Osteoblast (primary cell): ENCODE measurements at regions not wholly inside any gene's neighbourhood (a gene's known extent, or its start where the extent isn't known, plus 50 kb on each side); places are given as distances from the start of the nearest gene placed in this dataset.

ENCODE experiments used
- DNase-seq: peaks from one replicate; pipeline ENCODE4 v3.0.0; 2011; ENCODE audit warnings: low spot score, mixed read lengths; ENCODE audit not compliant: insufficient read length; ENCODE audit errors: missing footprints
- H2AFZ ChIP-seq: 2 replicates; pipeline ENCODE4 v1.6.0; 2011; ENCODE audit warnings: mild to moderate bottlenecking, low read length
- H3K27ac ChIP-seq: 2 replicates; pipeline ENCODE4 v1.5.1; 2011; ENCODE audit warnings: mild to moderate bottlenecking, low read depth, low read length, moderate library complexity
- H3K27me3 ChIP-seq: 2 replicates; pipeline ENCODE4 v1.6.0; 2012; ENCODE audit warnings: mild to moderate bottlenecking, control low read depth, inconsistent platforms, low read length, moderate library complexity; ENCODE audit not compliant: insufficient read depth
- H3K36me3 ChIP-seq: 2 replicates; pipeline ENCODE4 v1.5.1; 2011; ENCODE audit warnings: mild to moderate bottlenecking, low read length, control low read depth, moderate library complexity; ENCODE audit not compliant: insufficient read depth
- H3K4me1 ChIP-seq: 2 replicates; pipeline ENCODE4 v1.5.1; 2011; ENCODE audit warnings: mild to moderate bottlenecking, low read length, control low read depth, moderate library complexity; ENCODE audit not compliant: insufficient read depth
- H3K4me2 ChIP-seq: 2 replicates; pipeline ENCODE4 v1.6.0; 2011; ENCODE audit warnings: mild to moderate bottlenecking, low read length; ENCODE audit not compliant: insufficient read depth
- H3K4me3 ChIP-seq: fragments of 200-600 bp; sonication (generic); 3 replicates; pipeline ENCODE4 v1.5.1; 2012; ENCODE audit warnings: mild to moderate bottlenecking, low read length, inconsistent platforms; ENCODE audit not compliant: insufficient read depth
- H3K79me2 ChIP-seq: 2 replicates; pipeline ENCODE4 v1.6.0; 2012; ENCODE audit warnings: mild to moderate bottlenecking, low read length, control low read depth, inconsistent platforms; ENCODE audit not compliant: insufficient read depth
- H3K9me3 ChIP-seq: 2 replicates; pipeline ENCODE4 v1.5.1; 2011; ENCODE audit warnings: low read depth, low read length, control low read depth
- H4K20me1 ChIP-seq: 2 replicates; pipeline ENCODE4 v1.6.0; 2012; ENCODE audit warnings: mild to moderate bottlenecking, low read length, control low read depth; ENCODE audit not compliant: insufficient read depth
- CTCF ChIP-seq: IDR thresholded peaks from 2 replicates; pipeline ENCODE4 v1.5.1; 2011; ENCODE audit warnings: mild to moderate bottlenecking, low read depth, low read length, moderate library complexity; ENCODE audit errors: extremely low read depth

GRCh38 chr13:112181336-112182067 is 114.6 kb downstream of the SOX1 start:
- no peak overlapping the region for H3K4me2 ChIP-seq
- no peaks in the 10 kb centered on the region for H3K36me3 ChIP-seq
- H3K9me3 ChIP-seq, result no peaks in the 10 kb centered on the region
- H3K4me3 ChIP-seq, result no peak overlapping the region
- no peak for DNase-seq
- no peak overlapping the region for H2AFZ ChIP-seq
- H3K4me1 ChIP-seq, result no peaks in the 10 kb centered on the region
- no peaks in the 10 kb centered on the region for H4K20me1 ChIP-seq
- no peak overlapping the region for H3K27ac ChIP-seq
- no peak for TF ChIP-seq CTCF
- H3K79me2 ChIP-seq, result no peaks in the 10 kb centered on the region
- no peaks in the 10 kb centered on the region for H3K27me3 ChIP-seq

GRCh38 chr13:112182251-112182650 is 115.3 kb downstream of the SOX1 start:
- Histone ChIP-seq H4K20me1 (no peaks in the 10 kb centered on the region), H3K4me2 (no peak overlapping the region), H3K27me3 (no peaks in the 10 kb centered on the region), H2AFZ (no peak overlapping the region), H3K27ac (no peak overlapping the region), H3K4me1 (no peaks in the 10 kb centered on the region), H3K36me3 (no peaks in the 10 kb centered on the region), H3K9me3 (no peaks in the 10 kb centered on the region), H3K79me2 (no peaks in the 10 kb centered on the region), H3K4me3 (no peak overlapping the region)
- DNase-seq, result no peak
- TF ChIP-seq CTCF, result no peak

GRCh38 chr13:112182846-112183531 is 116.0 kb downstream of the SOX1 start:
- Histone ChIP-seq H3K4me2 (no peak overlapping the region), H3K79me2 (no peaks in the 10 kb centered on the region), H3K27ac (no peak overlapping the region), H3K4me1 (no peaks in the 10 kb centered on the region), H3K36me3 (no peaks in the 10 kb centered on the region), H3K9me3 (no peaks in the 10 kb centered on the region), H4K20me1 (no peaks in the 10 kb centered on the region), H3K4me3 (no peak overlapping the region), H3K27me3 (no peaks in the 10 kb centered on the region), H2AFZ (no peak overlapping the region)
- TF ChIP-seq CTCF, result no peak
- no peak for DNase-seq

- Histone ChIP-seq H3K9me3 (no peaks in the 10 kb centered on the region), H3K36me3 (no peaks in the 10 kb centered on the region), H4K20me1 (no peaks in the 10 kb centered on the region), H3K27me3 (no peaks in the 10 kb centered on the region), H3K4me2 (no peak overlapping the region), H3K79me2 (no peaks in the 10 kb centered on the region), H3K4me3 (no peak overlapping the region), H3K27ac (no peak overlapping the region), H3K4me1 (no peaks in the 10 kb centered on the region), H2AFZ (no peak overlapping the region)
- TF ChIP-seq CTCF, result no peak
- no peak for DNase-seq
These were observed 116.7 kb downstream of the SOX1 start for GRCh38 chr13:112183532-112184090.
